ENCODE measurements at regions not wholly inside any gene's neighbourhood (a gene's known extent, or its start where the extent isn't known, plus 50 kb on each side); places are given as distances from the start of the nearest gene placed in this dataset.

GRCh38 chrX:2561456-2561855, 60.7 kb upstream of the DHRSX start (continued):
- TF ChIP-seq TAF1 (conservative IDR thresholded peaks at IDR 0.05), result no peak
- TF ChIP-seq FOXA1 (IDR thresholded peaks at IDR 0.05), result no peak
- no peak for TF ChIP-seq JUND (IDR thresholded peaks at IDR 0.05)
- no peak for TF ChIP-seq ZBTB33 (IDR thresholded peaks at IDR 0.05)
- TF ChIP-seq FOXA2 (IDR thresholded peaks at IDR 0.05), result no peak
- TF ChIP-seq NR2F2 (IDR thresholded peaks at IDR 0.05), result no peak
- no peak for TF ChIP-seq ATF3 (IDR thresholded peaks at IDR 0.05)

GRCh38 chrX:2559124-2559523, 58.3 kb upstream of the DHRSX start:
- H3K27me3 ChIP-seq (ENCODE audit: control insufficient read depth in 4 of 4, insufficient read depth in 4 of 4, low read length in 3 of 4), result no peaks in the 10 kb centered on the region
- no peaks in the 10 kb centered on the region for H3K36me3 ChIP-seq (ENCODE audit: control insufficient read depth in 4 of 4, insufficient read depth in 3 of 4, low read depth in 1 of 4, low read length in 3 of 4)
- H3K4me1 ChIP-seq (ENCODE audit: control insufficient read depth in 4 of 4, insufficient read depth in 4 of 4, low read length in 3 of 4), result no peaks in the 10 kb centered on the region
- 52% methylated on average over 3 of the region's 3 CpGs for WGBS
- no peak overlapping the region for H3K9ac ChIP-seq (ENCODE audit: low read depth in 1 of 2, low read length in 2 of 2)
- DNase-seq (ENCODE audit: low spot score), result no peak
- TF ChIP-seq FOXA2 (IDR thresholded peaks at IDR 0.05) (no peak), RXRA (IDR thresholded peaks at IDR 0.05) (no peak), HNF4G (IDR thresholded peaks at IDR 0.05) (no peak), MAX (IDR thresholded peaks at IDR 0.05) (no peak), EGR1 (IDR thresholded peaks at IDR 0.05; ENCODE audit: low read depth in 2 of 2) (no peak), REST (IDR thresholded peaks at IDR 0.05) (no peak), YY1 (IDR thresholded peaks at IDR 0.05) (no peak), ZBTB33 (IDR thresholded peaks at IDR 0.05) (no peak), GABPA (IDR thresholded peaks at IDR 0.05 in 1 of 2, conservative IDR thresholded peaks at IDR 0.05 in 1 of 2) (no peak), NR2F2 (IDR thresholded peaks at IDR 0.05) (no peak), SP1 (IDR thresholded peaks at IDR 0.05) (no peak)
- H3K27ac ChIP-seq (ENCODE audit: low read depth in 1 of 2, low read length in 2 of 2), result no peak overlapping the region
- H3K4me3 ChIP-seq (ENCODE audit: low read depth in 1 of 3, low read length in 3 of 3), result no peak overlapping the region
- no peaks in the 10 kb centered on the region for H3K9me3 ChIP-seq (ENCODE audit: control insufficient read depth in 4 of 4, low read length in 3 of 4)

Measured in liver (tissue), 7 donors.